ENCODE measurements at regions not wholly inside any gene's neighbourhood (a gene's known extent, or its start where the extent isn't known, plus 50 kb on each side); places are given as distances from the start of the nearest gene placed in this dataset.
A peak's percentile ranks its signal among the peaks of the same experiment; 100 is the strongest.

- DNase-seq: no peak
These were observed 71.7 kb upstream of the ZNRF2 start for GRCh38 chr7:30212701-30213111.

- DNase-seq: no peak
These were observed 70.8 kb upstream of the ZNRF2 start for GRCh38 chr7:30213637-30214036.

- DNase-seq: no peak
These were observed 69.7 kb upstream of the ZNRF2 start for GRCh38 chr7:30214651-30215137.

- DNase-seq: no peak
These were observed 62.6 kb upstream of the ZNRF2 start for GRCh38 chr7:30221764-30222163.

- DNase-seq: no peak
These were observed 61.7 kb upstream of the ZNRF2 start for GRCh38 chr7:30222515-30223215.

- DNase-seq: no peak
These were observed 60.5 kb upstream of the ZNRF2 start for GRCh38 chr7:30223896-30224295.

- no peak for DNase-seq
These were observed 59.8 kb upstream of the ZNRF2 start for GRCh38 chr7:30224511-30225062.

GRCh38 chr7:30225863-30226613, 58.4 kb upstream of the ZNRF2 start:
- DNase-seq: peak; percentile 92

GRCh38 chr7:30226614-30227268, 57.7 kb upstream of the ZNRF2 start:
- DNase-seq: peak; percentile 53

- no peak for DNase-seq
These were observed 53.1 kb upstream of the ZNRF2 start for GRCh38 chr7:30231271-30231670.

- no peak for DNase-seq
These were observed 52.0 kb upstream of the ZNRF2 start for GRCh38 chr7:30232391-30232790.
